ENCODE measurements at regions not wholly inside any gene's neighbourhood (a gene's known extent, or its start where the extent isn't known, plus 50 kb on each side); places are given as distances from the start of the nearest gene placed in this dataset.

GRCh38 chr9:90027296-90027790 lies 422.5 kb downstream of the GADD45G start:
- 89 to 100% methylated on average over 1 of the region's 1 CpG for WGBS, 2 experiments (ENCODE audit: insufficient coverage in 1 of 2, insufficient read length in 1 of 2)
- DNase-seq, result no peak
- Histone ChIP-seq H3K9me3 (ENCODE audit: control insufficient read depth, low read length) (no peaks in the 10 kb centered on the region), H3K36me3 (ENCODE audit: control insufficient read depth, insufficient read depth, low read length) (no peaks in the 10 kb centered on the region), H3K27me3 (ENCODE audit: control insufficient read depth, insufficient read depth, low read length, poor library complexity, severe bottlenecking) (no peaks in the 10 kb centered on the region), H3K4me1 (ENCODE audit: control insufficient read depth, insufficient read depth, low read length) (no peaks in the 10 kb centered on the region), H3K27ac (ENCODE audit: low read depth, low read length) (no peak overlapping the region), H3K9ac (ENCODE audit: extremely low read depth, low read length, poor library complexity, severe bottlenecking) (no peak overlapping the region), H3K4me3 (ENCODE audit: low read length) (no peak overlapping the region)
- Mint-ChIP-seq H3K36me3 (ENCODE audit: low read depth) (no peaks in the 10 kb centered on the region), H3K9me3 (peaks cover 3% of the 10 kb centered on the region), H3K27ac (no peak overlapping the region), H3K4me3 (no peak overlapping the region), H3K27me3 (ENCODE audit: insufficient read depth) (peaks cover 8% of the 10 kb centered on the region), H3K4me1 (peaks cover 2% of the 10 kb centered on the region)
- no peak for TF ChIP-seq CTCF (conservative IDR thresholded peaks at IDR 0.05)

GRCh38 chr9:90029386-90029785 lies 424.6 kb downstream of the GADD45G start:
- H3K27ac Mint-ChIP-seq, result no peak overlapping the region
- 38% methylated on average over 1 of the region's 1 CpG; no CpG with 5 or more reads in 1 of the 2 experiments for WGBS, 2 experiments (ENCODE audit: insufficient coverage in 1 of 2, insufficient read length in 1 of 2)
- no peaks in the 10 kb centered on the region for H3K9me3 Mint-ChIP-seq
- no peaks in the 10 kb centered on the region for H3K9me3 ChIP-seq (ENCODE audit: control insufficient read depth, low read length)
- no peak overlapping the region for H3K4me3 Mint-ChIP-seq
- no peaks in the 10 kb centered on the region for H3K36me3 Mint-ChIP-seq (ENCODE audit: low read depth)
- no peak overlapping the region for H3K4me3 ChIP-seq (ENCODE audit: low read length)
- no peak overlapping the region for H3K27ac ChIP-seq (ENCODE audit: low read depth, low read length)
- H3K36me3 ChIP-seq (ENCODE audit: control insufficient read depth, insufficient read depth, low read length), result no peaks in the 10 kb centered on the region
- peaks cover 4% of the 10 kb centered on the region for H3K27me3 Mint-ChIP-seq (ENCODE audit: insufficient read depth)
- no peaks in the 10 kb centered on the region for H3K27me3 ChIP-seq (ENCODE audit: control insufficient read depth, insufficient read depth, low read length, poor library complexity, severe bottlenecking)
- H3K4me1 Mint-ChIP-seq, result peaks cover 6% of the 10 kb centered on the region
- TF ChIP-seq CTCF (conservative IDR thresholded peaks at IDR 0.05), result no peak
- DNase-seq, result no peak
- H3K4me1 ChIP-seq (ENCODE audit: control insufficient read depth, insufficient read depth, low read length), result no peaks in the 10 kb centered on the region
- no peak overlapping the region for H3K9ac ChIP-seq (ENCODE audit: extremely low read depth, low read length, poor library complexity, severe bottlenecking)

- Histone ChIP-seq H3K4me1 (ENCODE audit: control insufficient read depth, insufficient read depth, low read length) (no peaks in the 10 kb centered on the region), H3K36me3 (ENCODE audit: control insufficient read depth, insufficient read depth, low read length) (no peaks in the 10 kb centered on the region), H3K27me3 (ENCODE audit: control insufficient read depth, insufficient read depth, low read length, poor library complexity, severe bottlenecking) (no peaks in the 10 kb centered on the region), H3K27ac (ENCODE audit: low read depth, low read length) (no peak overlapping the region), H3K4me3 (ENCODE audit: low read length) (no peak overlapping the region), H3K9ac (ENCODE audit: extremely low read depth, low read length, poor library complexity, severe bottlenecking) (no peak overlapping the region), H3K9me3 (ENCODE audit: control insufficient read depth, low read length) (no peaks in the 10 kb centered on the region)
- Mint-ChIP-seq H3K27ac (no peak overlapping the region), H3K27me3 (ENCODE audit: insufficient read depth) (peaks cover 1% of the 10 kb centered on the region), H3K4me3 (no peak overlapping the region), H3K9me3 (no peaks in the 10 kb centered on the region), H3K4me1 (peaks cover 8% of the 10 kb centered on the region), H3K36me3 (ENCODE audit: low read depth) (no peaks in the 10 kb centered on the region)
- DNase-seq, result no peak
- WGBS, 2 experiments (ENCODE audit: insufficient coverage in 1 of 2, insufficient read length in 1 of 2), result 87 to 100% methylated on average over 2 to 5 of the region's 5 CpGs
- TF ChIP-seq CTCF (conservative IDR thresholded peaks at IDR 0.05), result no peak
Observed at GRCh38 chr9:90029996-90030395, 425.2 kb downstream of the GADD45G start.

Measured in endodermal cell (in vitro differentiated cells).